Inferior parietal cortex (tissue), 1 donor: ENCODE measurements at regions not wholly inside any gene's neighbourhood (a gene's known extent, or its start where the extent isn't known, plus 50 kb on each side); places are given as distances from the start of the nearest gene placed in this dataset.

Source experiments
- DNase-seq: peaks from one replicate; pipeline ENCODE4 v3.0.0-alpha.2; 2016; ENCODE audit errors: extremely low spot score

- DNase-seq = peak; percentile 13
Measured at GRCh38 chr2:207257251-207258250, 91.8 kb upstream of the KLF7 start.

- DNase-seq = peak; percentile 23
Measured at GRCh38 chr2:207258263-207258991, 92.7 kb upstream of the KLF7 start.

- DNase-seq = no peak
Measured at GRCh38 chr2:207260021-207260420, 94.3 kb upstream of the KLF7 start.

- DNase-seq = no peak
Measured at GRCh38 chr2:207260947-207261346, 95.2 kb upstream of the KLF7 start.

GRCh38 chr2:207264310-207264709 is 98.6 kb upstream of the KLF7 start:
- no peak for DNase-seq

GRCh38 chr2:207265332-207265731 is 99.6 kb upstream of the KLF7 start:
- no peak for DNase-seq

GRCh38 chr2:207265869-207266268 is 100.1 kb upstream of the KLF7 start:
- no peak for DNase-seq

GRCh38 chr2:207266648-207267047 is 100.9 kb upstream of the KLF7 start:
- no peak for DNase-seq

GRCh38 chr2:207269038-207269437 is 103.3 kb upstream of the KLF7 start:
- DNase-seq = no peak

GRCh38 chr2:207274530-207275189 is 108.9 kb upstream of the KLF7 start:
- no peak for DNase-seq

- DNase-seq = no peak
Measured at GRCh38 chr2:207275779-207276178, 110.0 kb upstream of the KLF7 start.

GRCh38 chr2:207276248-207276647 is 110.5 kb upstream of the KLF7 start:
- DNase-seq = no peak

GRCh38 chr2:207276858-207277257 is 111.1 kb upstream of the KLF7 start:
- no peak for DNase-seq

- no peak for DNase-seq
Measured at GRCh38 chr2:207279520-207279919, 113.8 kb upstream of the KLF7 start.

GRCh38 chr2:207281436-207281835 is 115.7 kb upstream of the KLF7 start:
- DNase-seq = no peak

- DNase-seq = no peak
Measured at GRCh38 chr2:207282916-207283315, 117.2 kb upstream of the KLF7 start.

GRCh38 chr2:207283356-207283755 is 117.6 kb upstream of the KLF7 start:
- peak; percentile 18 for DNase-seq

- no peak for DNase-seq
Measured at GRCh38 chr2:207284556-207285472, 119.1 kb upstream of the KLF7 start.

- no peak for DNase-seq
Measured at GRCh38 chr2:207285473-207285815, 119.7 kb upstream of the KLF7 start.

- DNase-seq = no peak
Measured at GRCh38 chr2:207286106-207286505, 120.4 kb upstream of the KLF7 start.

- no peak for DNase-seq
Measured at GRCh38 chr2:207288628-207289027, 122.9 kb upstream of the KLF7 start.
